Breast epithelium (tissue), 3 donors: ENCODE measurements at regions not wholly inside any gene's neighbourhood (a gene's known extent, or its start where the extent isn't known, plus 50 kb on each side); places are given as distances from the start of the nearest gene placed in this dataset.

ENCODE experiments used
- CTCF ChIP-seq, 3 donors: fragments of 450-650 bp; IDR thresholded peaks; one replicate each; pipeline ENCODE4 v1.5.1; 2016 to 2017; ENCODE audit warnings: antibody characterized with exemption in 3 of 3, mild to moderate bottlenecking in 3 of 3, moderate library complexity in 3 of 3
- POLR2A ChIP-seq: fragments of 450-650 bp; IDR thresholded peaks from one replicate; pipeline ENCODE4 v1.6.1; 2016; ENCODE audit warnings: antibody characterized with exemption, mild to moderate bottlenecking, moderate library complexity
- POLR2AphosphoS5 ChIP-seq, 3 donors: sonication (generic); formaldehyde crosslinking; IDR thresholded peaks; one replicate each; pipeline ENCODE4 v1.6.1; 2017; ENCODE audit warnings: antibody characterized with exemption in 3 of 3

GRCh38 chr5:69007726-69008368 is 86.0 kb upstream of the SLC30A5 start:
- TF ChIP-seq CTCF (IDR thresholded peaks at IDR 0.05) (peak; percentile 32 to 61 (median 58)), POLR2AphosphoS5 (IDR thresholded peaks at IDR 0.05) (no peak), POLR2A (no peak)
